Endothelial cell of umbilical vein (primary cell): ENCODE measurements at regions not wholly inside any gene's neighbourhood (a gene's known extent, or its start where the extent isn't known, plus 50 kb on each side); places are given as distances from the start of the nearest gene placed in this dataset.

Source experiments
- BruUV-seq: library from RNA; stranded (reverse); fragments of 400-500 nt; replicated peaks from 2 replicates; lab custom pipeline; 2021; lab: Mats Ljungman, UMichigan
- CTCF ChIA-PET: fragments of 300-600, 350-600 bp; sonication (Branson Sonifier 250); formaldehyde crosslinking; loops from one replicate; lab custom pipeline; 2021; ENCODE audit warnings: antibody characterized with exemption, inconsistent platforms; lab: Charles Lee
- POLR2A ChIA-PET: fragments of 300-600, 350-600 bp; sonication (Branson Sonifier 250); formaldehyde crosslinking; loops from one replicate; lab custom pipeline; 2021; ENCODE audit warnings: antibody characterized with exemption, inconsistent platforms; lab: Charles Lee
- DNase-seq: peaks from one replicate; pipeline ENCODE4 v3.0.0-alpha.2; 2011; ENCODE audit warnings: low read depth, low spot score
- FAIRE-seq: peaks from 2 replicates; lab custom pipeline; 2011; peaks lifted over from hg19 to GRCh38; lab: Jason Lieb, UNC
- H2AFZ ChIP-seq: 2 replicates; pipeline ENCODE4 v1.6.0; 2012; ENCODE audit warnings: low read depth, low read length, control low read depth, inconsistent platforms
- H3K27ac ChIP-seq: 2 replicates; pipeline ENCODE4 v1.5.1; 2011; ENCODE audit warnings: low read depth, mild to moderate bottlenecking, control low read depth, low read length, moderate library complexity; ENCODE audit not compliant: insufficient read depth
- H3K27me3 ChIP-seq, 2 experiments: 2 replicates each; pipeline versions ENCODE4 v1.6.0 to v1.6.1; 2011; ENCODE audit warnings: low read length in 2 of 2, mixed read lengths in 1 of 2; ENCODE audit not compliant: control insufficient read depth in 2 of 2, insufficient read depth in 2 of 2
- H3K36me3 ChIP-seq, 2 experiments: 2 replicates in 1 of 2; 3 replicates in 1 of 2; pipeline ENCODE4 v1.5.1; 2011; ENCODE audit warnings: low read length in 2 of 2, mild to moderate bottlenecking in 1 of 2, moderate library complexity in 1 of 2; ENCODE audit not compliant: control insufficient read depth in 2 of 2, insufficient read depth in 2 of 2; ENCODE audit errors: extremely low read depth in 1 of 2
- H3K4me1 ChIP-seq: 3 replicates; pipeline ENCODE4 v1.5.1; 2011; ENCODE audit warnings: mild to moderate bottlenecking, low read length; ENCODE audit not compliant: control insufficient read depth, insufficient read depth; ENCODE audit errors: extremely low read depth
- H3K4me2 ChIP-seq: 2 replicates; pipeline ENCODE4 v1.6.1; 2011; ENCODE audit warnings: low read length, control low read depth, mixed read lengths; ENCODE audit not compliant: insufficient read depth
- H3K4me3 ChIP-seq, 3 experiments: fragments of 200-600 bp in 1 of 3; sonication (generic), shearing (Covaris generic) in 1 of 3; replicated peaks in 1 of 3; 2 replicates each; pipeline ENCODE4 v1.5.1; 2011 to 2016; ENCODE audit warnings: control low read depth in 3 of 3, low read length in 3 of 3, mild to moderate bottlenecking in 2 of 3, inconsistent platforms in 1 of 3, low read depth in 1 of 3, moderate library complexity in 1 of 3; ENCODE audit not compliant: insufficient read depth in 1 of 3
- H3K79me2 ChIP-seq: 2 replicates; pipeline ENCODE4 v1.6.0; 2012; ENCODE audit warnings: low read length, inconsistent platforms; ENCODE audit not compliant: control insufficient read depth, insufficient read depth
- H3K9ac ChIP-seq: replicated peaks from 2 replicates; pipeline ENCODE3; 2011; ENCODE audit warnings: low read length, control low read depth; ENCODE audit not compliant: insufficient read depth; ENCODE audit errors: extremely low read depth
- H3K9me1 ChIP-seq: replicated peaks from 3 replicates; pipeline ENCODE4 v1.6.0; 2011; ENCODE audit warnings: mild to moderate bottlenecking, low read length; ENCODE audit not compliant: control insufficient read depth, insufficient read depth; ENCODE audit errors: extremely low read depth
- H3K9me3 ChIP-seq: replicated peaks from 2 replicates; pipeline ENCODE4 v1.5.1; 2012; ENCODE audit warnings: low read length, inconsistent platforms; ENCODE audit not compliant: control insufficient read depth, insufficient read depth
- H4K20me1 ChIP-seq: replicated peaks from 2 replicates; pipeline ENCODE3; 2011; ENCODE audit warnings: mild to moderate bottlenecking, low read length; ENCODE audit not compliant: control insufficient read depth, insufficient read depth; ENCODE audit errors: extremely low read depth
- CTCF ChIP-seq, 2 donors: IDR thresholded peaks; 1 replicate in 1 of 2; 2 replicates in 1 of 2; pipeline ENCODE4 v1.5.1; 2011; ENCODE audit warnings: low read length in 2 of 2, mild to moderate bottlenecking in 2 of 2, moderate library complexity in 2 of 2, control low read depth in 1 of 2, inconsistent platforms in 1 of 2, low read depth in 1 of 2; ENCODE audit not compliant: insufficient read depth in 1 of 2; ENCODE audit errors: extremely low read depth in 1 of 2
- EZH2 ChIP-seq: IDR thresholded peaks from 2 replicates; pipeline ENCODE4 v1.6.1; 2012; ENCODE audit warnings: borderline replicate concordance, low read depth, mild to moderate bottlenecking, moderate library complexity, low read length, inconsistent platforms; ENCODE audit not compliant: severe bottlenecking
- FOS ChIP-seq: IDR thresholded peaks from 2 replicates; pipeline ENCODE4 v1.6.1; 2011; ENCODE audit warnings: mild to moderate bottlenecking, low read length, moderate library complexity, borderline replicate concordance; ENCODE audit not compliant: insufficient read depth
- GATA2 ChIP-seq: IDR thresholded peaks from 2 replicates; pipeline ENCODE4 v1.7.0; 2011; ENCODE audit warnings: low read depth, mild to moderate bottlenecking, moderate library complexity, mixed read lengths, low read length; ENCODE audit not compliant: insufficient read length, insufficient read depth
- JUN ChIP-seq: IDR thresholded peaks from 2 replicates; pipeline ENCODE4 v1.6.1; 2011; ENCODE audit warnings: borderline replicate concordance, low read depth; ENCODE audit not compliant: insufficient read length, insufficient read depth
- MYC ChIP-seq: IDR thresholded peaks from one replicate; pipeline ENCODE4 v1.6.1; 2011; ENCODE audit warnings: mild to moderate bottlenecking, low read depth, low read length
- POLR2A ChIP-seq: IDR thresholded peaks from 2 replicates; pipeline ENCODE4 v1.6.1; 2012; ENCODE audit warnings: low read depth, mild to moderate bottlenecking, control low read depth, low read length
- POLR2AphosphoS5 ChIP-seq: IDR thresholded peaks from 2 replicates; pipeline ENCODE4 v1.6.1; 2012; ENCODE audit warnings: low read depth, mild to moderate bottlenecking, control low read depth, low read length, moderate library complexity; ENCODE audit not compliant: insufficient read depth
- dilution Hi-C: fragments of 300-500 bp; cut with MboI; formaldehyde crosslinking; loops from one replicate; pipeline ENCODE4 v1.15.0; 2019; ENCODE audit warnings: low sequenced_read_pairs; ENCODE audit not compliant: extremely low pct_ligation_motif_present
- intact Hi-C: fragments of 100-400 bp; cut with micrococcal nuclease; formaldehyde crosslinking; loops from one replicate; pipeline ENCODE4 v1.10.0; 2022
- TF ChIP-seq, protein P1 (sequence below): IDR thresholded peaks from 2 replicates; pipeline ENCODE4 v1.6.1; 2011; ENCODE audit not compliant: insufficient read depth, insufficient read length

GRCh38 chr14:41167040-41167439 is 439.6 kb upstream of the LRFN5 start:
- H3K4me2 ChIP-seq, result no peak overlapping the region
- H3K4me3 ChIP-seq, result no peak overlapping the region
- DNase-seq, result no peak
- no peaks in the 10 kb centered on the region for H3K4me1 ChIP-seq
- POLR2A ChIA-PET, result no interaction called here
- H3K9ac ChIP-seq, result no peak overlapping the region
- H3K9me1 ChIP-seq, result no peaks in the 10 kb centered on the region
- no peak overlapping the region for H2AFZ ChIP-seq
- no peaks in the 10 kb centered on the region for H3K9me3 ChIP-seq
- H3K27me3 ChIP-seq, result no peaks in the 10 kb centered on the region
- H3K27ac ChIP-seq, result no peak overlapping the region
- intact Hi-C loops (no loop called here), dilution Hi-C loops (no loop called here)
- BruUV-seq, result no TSS peak
- CTCF ChIA-PET, result no interaction called here
- no peaks in the 10 kb centered on the region for H3K79me2 ChIP-seq
- no peak for FAIRE-seq
- H3K36me3 ChIP-seq, result no peaks in the 10 kb centered on the region
- TF ChIP-seq CTCF (IDR thresholded peaks at IDR 0.05; ENCODE audit: extremely low read depth in 1 of 2, insufficient read depth in 1 of 2, low read depth in 1 of 2, low read length in 2 of 2), result no peak
- no peak for TF ChIP-seq FOS
- no peak for TF ChIP-seq EZH2
- TF ChIP-seq MYC, result no peak
- no peak for TF ChIP-seq POLR2AphosphoS5
- TF ChIP-seq GATA2, result no peak
- TF ChIP-seq, protein P1, sequence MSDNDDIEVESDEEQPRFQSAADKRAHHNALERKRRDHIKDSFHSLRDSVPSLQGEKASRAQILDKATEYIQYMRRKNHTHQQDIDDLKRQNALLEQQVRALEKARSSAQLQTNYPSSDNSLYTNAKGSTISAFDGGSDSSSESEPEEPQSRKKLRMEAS, result no peak
- TF ChIP-seq JUN, result no peak
- no peak for TF ChIP-seq POLR2A
- no peaks in the 10 kb centered on the region for H4K20me1 ChIP-seq
